ENCODE measurements at regions not wholly inside any gene's neighbourhood (a gene's known extent, or its start where the extent isn't known, plus 50 kb on each side); places are given as distances from the start of the nearest gene placed in this dataset.

- no peak for DNase-seq (ENCODE audit: low spot score)
Measured at GRCh38 chr1:30819244-30819571, 61.6 kb upstream of the LAPTM5 start.

GRCh38 chr1:30818568-30819243 is 61.1 kb upstream of the LAPTM5 start:
- no peak for DNase-seq (ENCODE audit: low spot score)

GRCh38 chr1:30817548-30817947 is 60.0 kb upstream of the LAPTM5 start:
- DNase-seq (ENCODE audit: low spot score), result no peak

- DNase-seq (ENCODE audit: low spot score), result no peak
Measured at GRCh38 chr1:30817077-30817438, 59.5 kb upstream of the LAPTM5 start.

- DNase-seq (ENCODE audit: low spot score), result peak; percentile 89
Measured at GRCh38 chr1:30816211-30817076, 58.9 kb upstream of the LAPTM5 start.

- DNase-seq (ENCODE audit: low spot score), result no peak
Measured at GRCh38 chr1:30815556-30815955, 58.0 kb upstream of the LAPTM5 start.

- DNase-seq (ENCODE audit: low spot score), result no peak
Measured at GRCh38 chr1:30814292-30814691, 56.7 kb upstream of the LAPTM5 start.

GRCh38 chr1:30812076-30812475 is 54.5 kb upstream of the LAPTM5 start:
- no peak for DNase-seq (ENCODE audit: low spot score)

- DNase-seq (ENCODE audit: low spot score), result no peak
Measured at GRCh38 chr1:30811187-30811586, 53.6 kb upstream of the LAPTM5 start.

- DNase-seq (ENCODE audit: low spot score), result no peak
Measured at GRCh38 chr1:30810416-30811080, 53.0 kb upstream of the LAPTM5 start.

- DNase-seq (ENCODE audit: low spot score), result peak; percentile 82
Measured at GRCh38 chr1:30809514-30810263, 52.1 kb upstream of the LAPTM5 start.

GRCh38 chr1:30808067-30808662 is 50.6 kb upstream of the LAPTM5 start:
- DNase-seq (ENCODE audit: low spot score), result no peak

- no peak for DNase-seq (ENCODE audit: low spot score)
Measured at GRCh38 chr1:30807318-30808066, 49.9 kb upstream of the LAPTM5 start.

All from hepatic stellate cell (primary cell).